Fibroblast of lung (primary cell): ENCODE measurements at regions not wholly inside any gene's neighbourhood (a gene's known extent, or its start where the extent isn't known, plus 50 kb on each side); places are given as distances from the start of the nearest gene placed in this dataset.

ENCODE experiments used
- CTCF ChIP-seq, 2 donors: IDR thresholded peaks in 1 of 2; conservative IDR thresholded peaks in 1 of 2; 1 replicate in 1 of 2; 2 replicates in 1 of 2; pipeline ENCODE4 v1.5.1; 2011 to 2012; ENCODE audit warnings: low read length in 2 of 2, control low read depth in 1 of 2, inconsistent platforms in 1 of 2, low read depth in 1 of 2, mild to moderate bottlenecking in 1 of 2
- EZH2 ChIP-seq: IDR thresholded peaks from 2 replicates; pipeline ENCODE4 v1.5.1; 2012; ENCODE audit warnings: low read length, control low read depth, mild to moderate bottlenecking; ENCODE audit errors: missing control alignments

GRCh38 chr2:220346919-220347318, 719.5 kb downstream of the SLC4A3 start:
- no peak for TF ChIP-seq CTCF (conservative IDR thresholded peaks at IDR 0.05 in 1 of 2, IDR thresholded peaks at IDR 0.05 in 1 of 2; ENCODE audit: low read depth in 1 of 2, low read length in 2 of 2)
- TF ChIP-seq EZH2, result no peak
